ENCODE measurements at regions not wholly inside any gene's neighbourhood (a gene's known extent, or its start where the extent isn't known, plus 50 kb on each side); places are given as distances from the start of the nearest gene placed in this dataset.

- TF ChIP-seq RAD21 (conservative IDR thresholded peaks at IDR 0.05 in 1 of 2, IDR thresholded peaks at IDR 0.05 in 1 of 2) (no peak), MAFK (IDR thresholded peaks at IDR 0.05; ENCODE audit: partially characterized antibody) (no peak), POLR2A (IDR thresholded peaks at IDR 0.05; ENCODE audit: low read length) (no peak), EP300 (IDR thresholded peaks at IDR 0.05) (no peak), JUNB (IDR thresholded peaks at IDR 0.05) (no peak), CHD2 (IDR thresholded peaks at IDR 0.05; ENCODE audit: low read length, partially characterized antibody) (no peak)
- TF ChIP-seq, protein P1, sequence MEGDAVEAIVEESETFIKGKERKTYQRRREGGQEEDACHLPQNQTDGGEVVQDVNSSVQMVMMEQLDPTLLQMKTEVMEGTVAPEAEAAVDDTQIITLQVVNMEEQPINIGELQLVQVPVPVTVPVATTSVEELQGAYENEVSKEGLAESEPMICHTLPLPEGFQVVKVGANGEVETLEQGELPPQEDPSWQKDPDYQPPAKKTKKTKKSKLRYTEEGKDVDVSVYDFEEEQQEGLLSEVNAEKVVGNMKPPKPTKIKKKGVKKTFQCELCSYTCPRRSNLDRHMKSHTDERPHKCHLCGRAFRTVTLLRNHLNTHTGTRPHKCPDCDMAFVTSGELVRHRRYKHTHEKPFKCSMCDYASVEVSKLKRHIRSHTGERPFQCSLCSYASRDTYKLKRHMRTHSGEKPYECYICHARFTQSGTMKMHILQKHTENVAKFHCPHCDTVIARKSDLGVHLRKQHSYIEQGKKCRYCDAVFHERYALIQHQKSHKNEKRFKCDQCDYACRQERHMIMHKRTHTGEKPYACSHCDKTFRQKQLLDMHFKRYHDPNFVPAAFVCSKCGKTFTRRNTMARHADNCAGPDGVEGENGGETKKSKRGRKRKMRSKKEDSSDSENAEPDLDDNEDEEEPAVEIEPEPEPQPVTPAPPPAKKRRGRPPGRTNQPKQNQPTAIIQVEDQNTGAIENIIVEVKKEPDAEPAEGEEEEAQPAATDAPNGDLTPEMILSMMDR (IDR thresholded peaks at IDR 0.05), result no peak
Observed at GRCh38 chr5:125750147-125750860, 672.9 kb upstream of the GRAMD2B start.
